GM19324 (cell line): ENCODE measurements at regions not wholly inside any gene's neighbourhood (a gene's known extent, or its start where the extent isn't known, plus 50 kb on each side); places are given as distances from the start of the nearest gene placed in this dataset.
"Not testable (repeated sequence)": the region's sequence is repeated elsewhere in the genome, so short reads cannot be mapped to it uniquely, and the experiment has no call there.

Source experiments
- ATAC-seq: cut with Tn5 transposase; IDR thresholded peaks from one replicate; pipeline ENCODE4 v1.9.1; 2021; ENCODE audit warnings: mild to moderate bottlenecking, moderate library complexity; ENCODE audit not compliant: unreplicated experiment, low FRiP score

GRCh38 chr6:103826209-103826608 lies 1033.5 kb downstream of the HACE1 start:
- no peak for ATAC-seq

GRCh38 chr6:103820148-103820547 lies 1039.6 kb downstream of the HACE1 start:
- no peak for ATAC-seq

- ATAC-seq, result no peak
These were observed 1040.2 kb downstream of the HACE1 start for GRCh38 chr6:103819509-103819908.

DNA sequence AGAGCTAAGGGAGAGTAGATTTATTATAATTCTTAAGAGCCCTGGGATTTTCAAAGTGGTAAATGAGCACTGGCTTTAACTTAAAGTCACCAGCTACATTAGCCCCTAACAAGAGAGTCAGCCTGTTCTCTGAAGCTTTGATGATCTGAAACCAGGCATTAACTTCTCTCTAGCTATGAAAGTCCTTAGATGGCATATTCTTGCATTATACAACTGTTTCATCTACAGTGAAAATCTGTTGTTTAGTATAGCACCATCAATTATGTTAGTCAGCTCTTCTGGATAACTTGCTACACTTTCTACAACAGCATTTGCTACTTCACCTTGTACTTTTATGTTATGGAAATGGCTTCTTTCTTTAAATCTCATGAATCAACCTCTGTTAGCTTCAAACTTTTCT lies 1046.7 kb downstream of the HACE1 start:
- no peak for ATAC-seq

DNA sequence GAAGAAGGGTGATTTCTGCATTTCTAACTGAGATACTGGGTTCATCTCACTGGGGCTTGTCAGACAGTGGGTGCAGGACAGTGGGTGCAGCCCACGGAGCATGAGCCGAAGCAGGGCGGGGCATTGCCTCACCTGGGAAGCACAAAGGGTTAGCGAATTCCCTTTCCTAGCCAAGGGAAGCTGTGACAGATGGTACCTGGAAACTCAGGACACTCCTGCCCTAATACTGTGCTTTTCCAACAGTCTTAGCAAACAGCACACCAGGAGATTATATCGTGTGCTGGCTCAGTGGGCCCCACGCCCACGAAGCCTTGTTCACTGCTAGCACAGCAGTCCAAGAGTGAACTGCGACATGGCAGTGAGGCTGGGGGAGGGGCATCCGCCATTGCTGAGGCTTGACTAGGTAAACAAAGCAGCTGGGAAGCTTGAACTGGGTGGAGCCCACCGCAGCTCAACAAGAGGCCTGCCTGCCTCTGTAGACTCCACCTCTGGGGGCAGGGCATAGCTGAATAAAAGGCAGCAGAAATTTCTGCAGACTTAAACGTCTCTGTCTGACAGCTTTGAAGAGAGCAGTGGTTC lies 1057.7 kb downstream of the HACE1 start:
- ATAC-seq, result not testable (repeated sequence)

- ATAC-seq, result no peak
These were observed 1059.6 kb downstream of the HACE1 start for GRCh38 chr6:103799971-103800670.

DNA sequence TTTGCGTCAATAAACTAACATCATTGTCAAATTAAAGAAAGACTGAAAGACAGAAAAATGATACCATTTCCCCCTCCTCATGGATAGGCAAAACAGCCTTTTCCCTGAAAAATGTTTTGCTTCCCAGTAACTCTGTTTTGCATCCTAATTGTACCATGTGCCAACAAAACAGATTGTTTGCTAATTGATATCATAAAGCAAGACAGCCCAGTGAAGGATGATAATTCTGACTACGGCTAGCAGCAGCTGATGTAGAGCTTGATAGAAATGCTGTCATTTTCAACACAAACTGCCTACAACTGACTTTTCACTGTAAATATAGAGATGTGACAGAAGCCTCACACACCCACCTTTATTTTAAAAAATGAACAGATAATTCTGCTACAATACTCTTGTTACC lies 1061.6 kb downstream of the HACE1 start:
- ATAC-seq, result no peak

DNA sequence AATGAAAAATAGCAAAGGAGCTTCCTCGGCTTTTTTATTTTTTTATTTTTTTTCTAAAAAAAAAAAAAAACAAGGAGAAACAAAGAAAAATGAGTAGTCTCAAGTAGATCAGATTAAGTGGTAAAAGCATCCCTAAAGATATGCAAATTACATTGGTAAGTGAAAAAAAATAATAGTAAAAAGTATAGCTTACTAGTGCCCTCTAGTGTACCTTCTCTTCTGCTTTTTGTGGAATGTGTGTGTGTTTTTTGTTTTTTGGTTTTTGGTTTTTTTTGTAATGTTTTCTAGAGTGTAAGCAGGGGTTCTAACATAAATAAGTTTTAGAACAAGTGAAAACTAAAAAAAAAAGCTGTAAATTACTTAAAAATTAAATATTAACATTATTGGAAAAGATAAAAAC lies 1062.0 kb downstream of the HACE1 start:
- ATAC-seq, result no peak

DNA sequence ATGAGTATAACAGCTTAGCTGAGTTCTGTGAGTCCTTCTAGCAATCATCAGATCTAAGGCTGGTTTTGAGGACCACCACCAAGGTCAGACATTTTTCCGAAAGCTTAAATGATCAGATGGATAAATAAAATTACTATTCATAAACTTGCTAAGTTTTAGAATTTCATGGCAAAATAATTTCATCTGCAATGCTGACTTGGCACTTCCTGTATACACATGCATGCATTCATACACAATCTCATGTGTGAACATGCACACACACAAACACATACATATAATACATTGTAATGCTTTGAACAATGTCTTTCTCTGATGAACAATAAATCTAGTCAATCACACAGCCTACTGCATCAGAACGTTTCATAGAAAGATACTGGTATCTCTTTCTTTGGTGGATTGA lies 1068.3 kb downstream of the HACE1 start:
- ATAC-seq, result no peak

- ATAC-seq, result no peak
These were observed 1075.6 kb downstream of the HACE1 start for GRCh38 chr6:103784117-103784516.

GRCh38 chr6:103783329-103783728 lies 1076.4 kb downstream of the HACE1 start:
- no peak for ATAC-seq

- ATAC-seq, result no peak
These were observed 1090.3 kb downstream of the HACE1 start for GRCh38 chr6:103769431-103769830.

- ATAC-seq, result no peak
These were observed 1109.1 kb downstream of the HACE1 start for GRCh38 chr6:103750603-103751002.

GRCh38 chr6:103734016-103734415 lies 1125.7 kb downstream of the HACE1 start:
- no peak for ATAC-seq

GRCh38 chr6:103729658-103730057 lies 1130.1 kb downstream of the HACE1 start:
- ATAC-seq, result no peak

- no peak for ATAC-seq
These were observed 1136.0 kb downstream of the HACE1 start for GRCh38 chr6:103723438-103724322.

GRCh38 chr6:103722683-103723082 lies 1137.0 kb downstream of the HACE1 start:
- ATAC-seq, result no peak

- no peak for ATAC-seq
These were observed 1137.8 kb downstream of the HACE1 start for GRCh38 chr6:103721923-103722322.

- ATAC-seq, result no peak
These were observed 1139.3 kb downstream of the HACE1 start for GRCh38 chr6:103720393-103720792.

DNA sequence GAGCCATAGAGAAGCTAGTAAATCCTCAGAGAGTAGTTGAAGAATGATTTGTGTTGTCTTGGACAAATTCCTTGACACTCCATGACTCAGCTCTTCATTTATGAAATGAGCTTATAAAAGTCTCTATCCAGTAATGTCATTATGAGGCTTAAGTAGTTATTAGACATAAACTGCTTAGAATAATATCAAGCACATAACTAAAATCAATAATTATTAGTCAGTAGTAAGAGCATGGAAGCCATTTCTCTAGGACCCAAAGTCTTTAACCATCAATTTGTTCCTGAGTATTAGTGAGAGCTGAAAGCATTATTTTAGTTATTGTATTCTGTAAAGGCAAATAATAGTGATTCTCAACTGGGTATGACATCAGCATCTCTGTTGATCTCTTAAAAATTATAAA lies 1140.2 kb downstream of the HACE1 start:
- ATAC-seq, result no peak

- no peak for ATAC-seq
These were observed 1144.5 kb downstream of the HACE1 start for GRCh38 chr6:103715269-103715668.
